ENCODE measurements at regions not wholly inside any gene's neighbourhood (a gene's known extent, or its start where the extent isn't known, plus 50 kb on each side); places are given as distances from the start of the nearest gene placed in this dataset.

DNA sequence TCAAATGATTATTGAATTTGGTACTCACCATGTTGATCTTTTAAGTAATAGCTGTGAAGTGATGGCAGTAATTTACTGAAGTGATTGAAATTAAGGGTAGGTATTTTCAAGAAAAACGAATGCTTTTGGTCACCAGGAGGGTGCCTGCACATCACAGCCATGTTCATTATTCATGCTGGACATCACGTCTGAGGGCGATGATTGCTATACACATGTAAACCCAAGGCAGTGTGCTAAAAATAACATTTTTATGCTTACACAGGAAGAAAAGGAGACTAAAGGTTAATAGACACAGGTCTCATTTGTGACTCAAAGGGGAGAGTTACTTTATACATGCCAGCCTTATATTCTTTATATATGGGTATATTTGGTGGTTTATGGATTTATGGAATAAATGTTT, 1146.0 kb downstream of the NLGN4X start:
- no peak for DNase-seq (ENCODE audit: low spot score)

DNA sequence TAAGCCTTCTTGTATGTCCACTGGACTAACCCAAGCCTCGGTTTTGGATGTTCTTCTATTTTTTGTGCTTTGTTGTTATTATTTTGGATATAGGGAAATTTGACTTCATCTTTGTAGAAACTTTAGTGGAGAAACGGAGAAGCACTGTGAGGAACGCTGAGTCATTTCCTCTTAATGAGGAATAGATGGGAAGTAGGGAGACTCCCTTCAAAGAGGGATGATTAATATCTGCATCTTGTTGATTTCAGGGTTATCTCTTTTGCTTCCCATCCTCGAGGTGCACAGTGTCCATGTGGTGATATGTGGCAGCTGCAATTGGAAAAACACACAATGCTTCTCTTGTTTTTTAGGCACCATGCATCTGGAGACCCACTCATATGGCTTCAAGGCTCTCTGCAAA, 1147.9 kb downstream of the NLGN4X start:
- DNase-seq (ENCODE audit: low spot score), result no peak

DNA sequence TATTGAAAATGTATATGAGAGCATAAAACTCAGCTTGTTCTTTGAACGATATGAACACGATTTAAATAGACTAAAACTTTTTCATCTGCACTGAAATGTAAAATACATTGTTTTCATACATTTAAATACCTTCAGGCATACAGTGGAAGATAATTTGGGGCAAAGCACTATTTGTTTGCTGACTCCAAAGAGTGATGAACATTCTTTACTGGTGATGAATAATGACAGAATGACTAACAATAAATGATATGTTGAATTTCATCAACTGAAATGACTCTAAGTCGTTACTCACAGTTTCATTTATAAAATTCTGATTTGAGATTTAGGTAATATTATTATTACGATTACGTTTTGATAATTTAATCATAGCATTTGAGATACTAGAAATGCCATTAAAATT, 1160.1 kb downstream of the NLGN4X start:
- no peak for DNase-seq (ENCODE audit: low spot score)

DNA sequence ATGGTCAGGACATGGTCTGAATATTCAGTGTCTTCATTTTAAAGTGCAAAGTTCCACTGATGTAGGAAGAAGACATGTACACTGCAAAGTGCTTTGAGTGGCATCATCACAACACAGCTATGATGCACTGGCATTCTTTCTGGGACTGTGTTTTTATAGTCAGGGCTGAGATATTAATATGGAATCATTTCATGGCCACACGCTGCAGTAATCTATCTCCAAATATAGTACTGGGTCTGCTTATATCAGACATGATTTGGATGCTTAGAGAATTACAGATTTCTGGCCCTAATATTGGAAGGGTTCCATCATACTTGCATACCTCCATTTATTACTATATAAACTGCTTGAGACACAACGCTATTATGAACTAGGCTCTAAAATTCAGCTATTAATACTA, 1170.9 kb downstream of the NLGN4X start:
- DNase-seq (ENCODE audit: low spot score), result no peak

DNA sequence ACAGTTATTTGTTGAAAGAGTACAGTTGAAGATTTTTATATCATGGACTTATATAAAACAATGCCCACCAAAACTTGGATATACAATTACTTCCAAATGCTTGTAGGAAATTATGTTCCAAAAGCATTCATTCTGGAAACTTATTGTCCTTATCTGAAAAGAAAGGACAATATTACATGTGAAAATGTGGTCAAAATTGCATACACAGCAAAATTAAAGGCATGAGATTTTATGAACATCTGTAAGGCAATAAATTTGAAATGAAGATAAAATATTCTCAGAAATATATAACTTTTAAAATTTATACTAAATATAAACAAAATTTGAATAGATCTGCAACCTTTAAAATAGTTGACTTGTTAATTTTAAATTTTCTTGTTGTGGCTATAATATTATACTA, 1173.8 kb downstream of the NLGN4X start:
- no peak for DNase-seq (ENCODE audit: low spot score)

DNA sequence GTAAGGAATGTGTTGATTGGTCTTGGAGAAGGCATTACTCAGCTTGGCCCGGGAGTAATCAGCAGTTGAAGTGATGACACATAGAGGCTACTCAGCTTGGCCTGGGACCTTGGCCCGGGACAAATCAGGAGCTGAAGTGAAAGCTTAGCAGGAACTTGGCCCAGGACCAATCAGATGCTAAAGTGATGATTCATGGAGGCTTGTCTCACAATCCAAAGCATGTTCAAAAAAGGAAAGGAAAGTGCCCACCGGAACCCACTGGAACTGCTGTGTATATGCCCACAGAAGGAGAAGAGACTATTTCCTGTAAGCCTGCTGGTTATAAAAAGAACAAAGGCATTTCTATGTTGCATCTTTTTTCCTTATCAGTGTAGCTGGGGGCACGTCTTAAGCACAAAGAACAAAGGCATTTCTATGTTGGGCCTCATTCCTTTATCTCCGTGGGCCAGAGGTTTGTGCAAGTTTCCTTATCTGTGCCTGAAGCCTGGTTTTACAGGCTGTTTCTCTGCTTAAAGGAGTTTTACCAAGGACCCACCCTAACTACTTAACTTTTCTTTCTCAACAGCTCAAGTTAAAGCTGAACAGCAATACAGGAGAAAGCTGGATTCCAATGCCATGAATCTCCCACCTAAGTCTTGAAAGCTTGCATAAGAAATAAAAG, 1176.7 kb downstream of the NLGN4X start:
- peak; percentile 58 for DNase-seq (ENCODE audit: low spot score)

DNA sequence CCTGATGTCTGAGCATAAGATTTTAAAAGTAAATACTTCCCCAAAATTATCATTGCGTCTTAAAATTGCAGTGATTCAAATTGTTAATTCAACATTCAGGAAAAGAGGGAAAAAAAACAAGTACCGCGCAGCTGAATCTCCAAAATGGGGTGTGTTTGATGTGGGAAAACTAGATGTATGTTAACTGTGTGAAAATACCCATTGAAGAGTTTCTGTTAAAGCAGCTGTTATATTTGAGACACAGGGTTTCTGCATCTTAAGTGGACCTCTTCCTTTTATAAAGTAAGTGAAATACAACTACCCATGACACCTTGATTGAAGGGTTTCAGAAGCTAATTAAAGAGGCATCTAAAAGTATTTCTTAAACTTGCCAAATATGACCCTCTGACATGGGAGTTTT, 1186.1 kb downstream of the NLGN4X start:
- no peak for DNase-seq (ENCODE audit: low spot score)

- no peak for DNase-seq (ENCODE audit: low spot score)
Observed at GRCh38 chrX:5031792-5032191, 1196.9 kb downstream of the NLGN4X start.

GRCh38 chrX:5015451-5015850, 1213.2 kb downstream of the NLGN4X start:
- DNase-seq (ENCODE audit: low spot score), result no peak

- DNase-seq (ENCODE audit: low spot score), result no peak
Observed at GRCh38 chrX:4994855-4995254, 1233.8 kb downstream of the NLGN4X start.

DNA sequence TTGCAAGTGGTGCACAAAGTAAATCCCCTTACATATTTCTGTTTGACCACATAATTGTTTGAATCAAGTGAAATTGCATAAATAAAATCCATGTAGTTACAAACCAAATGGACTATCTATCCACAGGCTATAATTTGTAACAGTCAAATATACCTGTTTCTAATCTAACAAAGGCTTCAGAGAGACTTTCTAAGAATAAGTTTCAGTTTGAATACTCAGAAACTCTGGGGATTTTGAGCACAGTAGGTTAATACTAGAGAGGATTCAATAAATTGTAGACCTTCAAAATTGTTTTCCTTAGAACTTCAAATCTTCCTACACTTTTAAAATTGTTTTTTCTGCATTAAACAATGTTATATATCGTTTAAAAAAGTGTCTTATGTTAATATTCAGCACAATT, 1250.1 kb downstream of the NLGN4X start:
- DNase-seq (ENCODE audit: low spot score), result no peak

GRCh38 chrX:4971646-4972045, 1257.0 kb downstream of the NLGN4X start:
- DNase-seq (ENCODE audit: low spot score), result no peak

GRCh38 chrX:4964112-4964511, 1250.7 kb upstream of the PRKX start:
- DNase-seq (ENCODE audit: low spot score), result no peak

DNA sequence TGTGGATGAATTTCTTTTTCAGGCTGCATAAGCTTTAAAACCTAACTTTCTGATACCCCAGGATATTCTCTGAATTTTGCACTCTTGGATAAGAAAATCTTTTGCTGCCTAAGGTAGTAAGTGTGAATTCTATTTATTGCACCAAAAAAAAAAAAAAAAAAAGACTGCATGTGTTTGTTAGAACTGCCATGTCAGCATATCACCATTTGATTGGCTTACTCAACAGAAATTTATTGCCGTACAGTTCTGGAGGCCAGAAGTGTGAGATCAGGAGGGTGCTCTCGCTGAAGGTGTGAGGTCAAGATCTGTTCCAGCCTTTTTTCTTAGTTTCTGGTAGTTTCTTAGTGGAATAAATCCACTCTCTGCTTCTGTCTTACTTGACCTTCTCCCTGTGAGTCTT, 1250.0 kb upstream of the PRKX start:
- no peak for DNase-seq (ENCODE audit: low spot score)

DNA sequence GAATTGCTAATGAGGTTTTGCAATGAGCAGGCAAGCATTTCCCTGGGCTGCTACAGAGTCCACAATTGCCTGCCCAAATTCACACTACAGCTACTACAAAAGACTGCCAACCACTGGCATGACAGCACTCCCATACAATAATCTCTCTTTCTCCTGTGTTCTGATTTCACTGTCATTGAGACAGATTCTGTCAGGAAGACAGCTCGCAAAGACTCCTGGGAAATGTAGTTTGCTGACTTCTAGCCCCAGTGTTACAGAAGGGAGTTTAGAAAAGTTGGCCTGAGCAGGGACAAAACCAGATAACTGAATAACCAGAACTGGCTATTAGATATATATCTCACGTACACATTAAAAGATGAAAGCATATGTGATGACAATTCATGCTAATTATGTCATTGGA, 1231.3 kb upstream of the PRKX start:
- no peak for DNase-seq (ENCODE audit: low spot score)

DNA sequence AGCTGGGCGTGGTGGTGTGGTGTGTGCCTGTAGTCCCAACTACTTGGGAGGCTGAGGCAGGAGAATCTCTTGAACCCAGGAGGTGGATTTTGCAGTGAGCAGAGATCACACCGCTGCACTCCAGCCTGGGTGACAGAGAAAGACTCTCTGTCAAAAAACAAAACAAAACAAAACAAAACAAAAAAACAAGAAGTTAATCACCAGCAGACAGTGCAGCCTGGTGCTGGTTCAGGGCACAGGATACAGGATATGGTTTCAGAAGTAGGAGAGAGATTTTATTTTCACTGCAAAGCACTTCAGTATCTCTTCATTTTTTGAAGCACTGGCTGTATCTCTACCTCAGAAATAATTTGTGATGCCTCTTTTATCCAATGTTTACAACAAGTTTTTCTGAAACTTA, 1222.9 kb upstream of the PRKX start:
- no peak for DNase-seq (ENCODE audit: low spot score)

DNA sequence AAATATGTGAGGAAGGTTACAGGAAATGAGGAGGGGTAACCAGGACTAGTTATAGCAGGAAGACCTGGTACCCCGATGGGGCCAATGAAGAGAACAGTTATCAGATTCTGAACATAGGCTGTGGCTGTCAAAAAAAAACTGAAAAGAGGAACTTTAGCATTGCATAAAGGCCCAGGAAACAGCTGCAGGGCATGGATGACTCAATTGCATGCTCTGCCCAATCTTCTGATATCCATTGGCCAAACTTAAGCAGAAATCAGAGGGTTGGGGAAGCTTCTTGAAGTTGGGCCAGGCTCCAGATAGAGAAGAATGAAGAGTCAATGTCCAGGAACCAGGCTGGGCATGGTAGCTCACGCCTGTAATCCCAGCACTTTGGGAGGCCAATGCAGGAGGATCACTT, 1222.4 kb upstream of the PRKX start:
- no peak for DNase-seq (ENCODE audit: low spot score)

DNA sequence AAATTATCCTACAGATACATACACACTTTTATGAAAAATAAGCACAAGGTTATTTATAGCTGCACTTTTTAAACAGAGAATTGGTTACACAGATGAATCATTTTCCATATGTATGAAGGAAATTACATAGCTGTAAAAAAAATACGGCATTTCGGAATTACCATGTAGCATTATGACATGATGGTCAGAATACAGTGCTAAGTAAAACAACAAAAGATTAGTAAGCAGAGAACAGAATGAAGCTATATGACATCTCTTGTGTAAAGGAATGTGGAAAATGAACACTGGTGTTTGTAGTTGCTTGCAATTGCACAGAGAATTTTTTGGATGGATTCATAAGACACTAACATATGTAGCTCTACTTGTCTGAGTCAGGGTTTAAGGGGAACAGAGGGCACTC, 1222.0 kb upstream of the PRKX start:
- DNase-seq (ENCODE audit: low spot score), result no peak

DNA sequence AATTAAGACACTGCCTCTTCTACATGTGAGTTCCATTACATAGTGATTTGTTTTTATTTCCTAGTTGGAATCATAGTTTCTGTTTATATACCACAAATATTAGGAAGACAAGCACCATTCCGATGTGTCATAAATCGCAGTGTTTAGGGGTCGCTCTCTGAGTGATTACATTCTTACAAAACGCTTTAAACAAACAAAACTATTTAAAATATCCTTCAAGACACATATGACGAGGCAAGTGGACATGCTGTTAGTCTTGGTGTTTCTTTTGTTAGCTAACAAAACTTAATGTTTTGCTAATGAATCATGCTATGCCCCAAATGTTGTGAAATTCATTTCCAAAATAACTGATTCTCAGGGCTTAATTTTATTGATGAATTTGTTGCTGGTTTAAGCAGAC, 1219.3 kb upstream of the PRKX start:
- DNase-seq (ENCODE audit: low spot score), result no peak

- DNase-seq (ENCODE audit: low spot score), result no peak
Observed at GRCh38 chrX:4930426-4930825, 1217.0 kb upstream of the PRKX start.

DNA sequence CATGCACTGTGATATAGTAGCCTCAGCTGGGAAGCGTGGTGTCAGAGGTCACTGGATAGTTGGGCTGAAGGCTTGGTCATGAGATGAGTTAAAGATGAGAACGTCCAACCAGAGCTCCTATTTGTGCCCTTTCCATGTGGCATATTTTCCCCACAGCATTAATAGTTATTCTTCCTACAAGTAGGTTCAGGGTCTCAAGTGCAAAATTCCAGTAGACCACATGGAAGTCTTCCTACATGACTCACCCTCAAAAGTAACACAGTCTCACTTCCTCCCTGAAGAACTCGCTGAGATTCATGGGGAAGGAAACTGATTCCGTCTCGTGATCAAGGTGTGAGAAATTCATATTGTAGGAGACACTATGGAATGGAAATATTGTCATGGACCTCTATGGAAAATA, 1212.5 kb upstream of the PRKX start:
- no peak for DNase-seq (ENCODE audit: low spot score)

- no peak for DNase-seq (ENCODE audit: low spot score)
Observed at GRCh38 chrX:4909348-4909747, 1195.9 kb upstream of the PRKX start.

GRCh38 chrX:4905576-4905975, 1192.1 kb upstream of the PRKX start:
- no peak for DNase-seq (ENCODE audit: low spot score)

- no peak for DNase-seq (ENCODE audit: low spot score)
Observed at GRCh38 chrX:4881277-4881676, 1167.8 kb upstream of the PRKX start.

DNA sequence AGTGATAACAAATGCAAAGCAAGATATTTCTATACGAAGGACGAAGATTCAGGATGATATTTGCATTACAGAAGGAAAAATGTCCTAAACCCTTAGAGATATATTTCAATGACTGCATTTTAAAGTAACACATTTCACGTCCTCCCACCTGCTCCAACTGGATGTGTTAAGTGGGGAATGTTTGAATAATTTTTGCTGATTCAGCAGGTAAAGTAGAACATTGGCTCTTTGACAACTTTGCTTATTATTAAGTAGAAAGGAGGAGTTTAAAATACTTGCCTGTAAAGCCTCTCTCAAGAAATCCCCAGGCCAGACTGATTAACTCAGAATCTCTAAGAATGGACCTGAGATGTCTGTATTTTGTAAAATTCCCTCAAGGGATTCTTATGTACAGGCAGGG, 1165.2 kb upstream of the PRKX start:
- DNase-seq (ENCODE audit: low spot score), result no peak
